ENCODE measurements at regions not wholly inside any gene's neighbourhood (a gene's known extent, or its start where the extent isn't known, plus 50 kb on each side); places are given as distances from the start of the nearest gene placed in this dataset.

- Histone ChIP-seq H3K27ac (no peak overlapping the region), H3K9ac (ENCODE audit: insufficient read length) (no peak overlapping the region), H3K9me3 (ENCODE audit: low read depth, low read length) (no peaks in the 10 kb centered on the region), H3K4me3 (no peak overlapping the region), H3K36me3 (ENCODE audit: insufficient read depth, low read length) (no peaks in the 10 kb centered on the region)
- TF ChIP-seq FOXP2 (optimal IDR thresholded peaks at IDR 0.05; ENCODE audit: control extremely low read depth, extremely low read length, insufficient read depth) (no peak), EZH2 (IDR thresholded peaks at IDR 0.05) (no peak), POLR2AphosphoS5 (IDR thresholded peaks at IDR 0.05; ENCODE audit: borderline replicate concordance, low read depth, low read length) (no peak)
- DNase-seq (ENCODE audit: low read depth, low spot score): no peak
Observed at GRCh38 chr5:136772491-136772890, 407.1 kb upstream of the TRPC7 start.

- H3K27ac ChIP-seq: no peak overlapping the region
- no peak overlapping the region for H3K4me3 ChIP-seq
- no peaks in the 10 kb centered on the region for H3K36me3 ChIP-seq (ENCODE audit: insufficient read depth, low read length)
- peak; percentile 2 for DNase-seq (ENCODE audit: low read depth, low spot score)
- H3K9me3 ChIP-seq (ENCODE audit: low read depth, low read length): no peaks in the 10 kb centered on the region
- no peak overlapping the region for H3K9ac ChIP-seq (ENCODE audit: insufficient read length)
- TF ChIP-seq EZH2 (IDR thresholded peaks at IDR 0.05) (no peak), POLR2AphosphoS5 (IDR thresholded peaks at IDR 0.05; ENCODE audit: borderline replicate concordance, low read depth, low read length) (no peak), FOXP2 (optimal IDR thresholded peaks at IDR 0.05; ENCODE audit: control extremely low read depth, extremely low read length, insufficient read depth) (no peak)
Observed at GRCh38 chr5:136769900-136770684, 404.7 kb upstream of the TRPC7 start.

GRCh38 chr5:136769093-136769492, 403.7 kb upstream of the TRPC7 start:
- no peaks in the 10 kb centered on the region for H3K36me3 ChIP-seq (ENCODE audit: insufficient read depth, low read length)
- H3K9ac ChIP-seq (ENCODE audit: insufficient read length): no peak overlapping the region
- no peaks in the 10 kb centered on the region for H3K9me3 ChIP-seq (ENCODE audit: low read depth, low read length)
- no peak for DNase-seq (ENCODE audit: low read depth, low spot score)
- no peak overlapping the region for H3K27ac ChIP-seq
- TF ChIP-seq POLR2AphosphoS5 (IDR thresholded peaks at IDR 0.05; ENCODE audit: borderline replicate concordance, low read depth, low read length): no peak
- no peak for TF ChIP-seq EZH2 (IDR thresholded peaks at IDR 0.05)
- no peak for TF ChIP-seq FOXP2 (optimal IDR thresholded peaks at IDR 0.05; ENCODE audit: control extremely low read depth, extremely low read length, insufficient read depth)
- H3K4me3 ChIP-seq: no peak overlapping the region

- H3K9ac ChIP-seq (ENCODE audit: insufficient read length): no peak overlapping the region
- no peak for TF ChIP-seq POLR2AphosphoS5 (IDR thresholded peaks at IDR 0.05; ENCODE audit: borderline replicate concordance, low read depth, low read length)
- TF ChIP-seq EZH2 (IDR thresholded peaks at IDR 0.05): no peak
- no peak for TF ChIP-seq FOXP2 (optimal IDR thresholded peaks at IDR 0.05; ENCODE audit: control extremely low read depth, extremely low read length, insufficient read depth)
Observed at GRCh38 chr5:136768457-136768856, 403.1 kb upstream of the TRPC7 start.

GRCh38 chr5:136766456-136766855, 401.1 kb upstream of the TRPC7 start:
- H3K27ac ChIP-seq: no peak overlapping the region
- H3K9ac ChIP-seq (ENCODE audit: insufficient read length): no peak overlapping the region
- no peaks in the 10 kb centered on the region for H3K9me3 ChIP-seq (ENCODE audit: low read depth, low read length)
- H3K36me3 ChIP-seq (ENCODE audit: insufficient read depth, low read length): no peaks in the 10 kb centered on the region
- no peak for DNase-seq (ENCODE audit: low read depth, low spot score)
- TF ChIP-seq POLR2AphosphoS5 (IDR thresholded peaks at IDR 0.05; ENCODE audit: borderline replicate concordance, low read depth, low read length) (no peak), FOXP2 (optimal IDR thresholded peaks at IDR 0.05; ENCODE audit: control extremely low read depth, extremely low read length, insufficient read depth) (no peak), EZH2 (IDR thresholded peaks at IDR 0.05) (no peak)
- H3K4me3 ChIP-seq: no peak overlapping the region

More at GRCh38 chr5:136768457-136768856, 403.1 kb upstream of the TRPC7 start:
- Histone ChIP-seq H3K27ac (no peak overlapping the region), H3K36me3 (ENCODE audit: insufficient read depth, low read length) (no peaks in the 10 kb centered on the region), H3K9me3 (ENCODE audit: low read depth, low read length) (no peaks in the 10 kb centered on the region), H3K4me3 (no peak overlapping the region)
- DNase-seq (ENCODE audit: low read depth, low spot score): no peak

- TF ChIP-seq EZH2 (IDR thresholded peaks at IDR 0.05) (no peak), POLR2AphosphoS5 (IDR thresholded peaks at IDR 0.05; ENCODE audit: borderline replicate concordance, low read depth, low read length) (no peak), FOXP2 (optimal IDR thresholded peaks at IDR 0.05; ENCODE audit: control extremely low read depth, extremely low read length, insufficient read depth) (no peak)
- Histone ChIP-seq H3K4me3 (no peak overlapping the region), H3K9me3 (ENCODE audit: low read depth, low read length) (no peaks in the 10 kb centered on the region), H3K36me3 (ENCODE audit: insufficient read depth, low read length) (no peaks in the 10 kb centered on the region), H3K27ac (no peak overlapping the region), H3K9ac (ENCODE audit: insufficient read length) (no peak overlapping the region)
- no peak for DNase-seq (ENCODE audit: low read depth, low spot score)
Observed at GRCh38 chr5:136764601-136765000, 399.3 kb upstream of the TRPC7 start.

GRCh38 chr5:136763548-136763947, 398.2 kb upstream of the TRPC7 start:
- no peaks in the 10 kb centered on the region for H3K36me3 ChIP-seq (ENCODE audit: insufficient read depth, low read length)
- no peaks in the 10 kb centered on the region for H3K9me3 ChIP-seq (ENCODE audit: low read depth, low read length)
- TF ChIP-seq FOXP2 (optimal IDR thresholded peaks at IDR 0.05; ENCODE audit: control extremely low read depth, extremely low read length, insufficient read depth): no peak
- TF ChIP-seq EZH2 (IDR thresholded peaks at IDR 0.05): no peak
- no peak for TF ChIP-seq POLR2AphosphoS5 (IDR thresholded peaks at IDR 0.05; ENCODE audit: borderline replicate concordance, low read depth, low read length)
- no peak overlapping the region for H3K4me3 ChIP-seq
- no peak overlapping the region for H3K27ac ChIP-seq
- DNase-seq (ENCODE audit: low read depth, low spot score): no peak
- H3K9ac ChIP-seq (ENCODE audit: insufficient read length): no peak overlapping the region

GRCh38 chr5:136754216-136754615, 388.9 kb upstream of the TRPC7 start:
- Histone ChIP-seq H3K4me3 (no peak overlapping the region), H3K36me3 (ENCODE audit: insufficient read depth, low read length) (no peaks in the 10 kb centered on the region), H3K9ac (ENCODE audit: insufficient read length) (no peak overlapping the region), H3K9me3 (ENCODE audit: low read depth, low read length) (no peaks in the 10 kb centered on the region), H3K27ac (no peak overlapping the region)
- no peak for DNase-seq (ENCODE audit: low read depth, low spot score)
- no peak for TF ChIP-seq FOXP2 (optimal IDR thresholded peaks at IDR 0.05; ENCODE audit: control extremely low read depth, extremely low read length, insufficient read depth)
- no peak for TF ChIP-seq POLR2AphosphoS5 (IDR thresholded peaks at IDR 0.05; ENCODE audit: borderline replicate concordance, low read depth, low read length)
- TF ChIP-seq EZH2 (IDR thresholded peaks at IDR 0.05): no peak

All from SK-N-MC (cell line).